ENCODE measurements at regions not wholly inside any gene's neighbourhood (a gene's known extent, or its start where the extent isn't known, plus 50 kb on each side); places are given as distances from the start of the nearest gene placed in this dataset.

- no peaks in the 10 kb centered on the region for H3K36me3 Mint-ChIP-seq (ENCODE audit: low read depth)
- no peaks in the 10 kb centered on the region for H3K4me1 Mint-ChIP-seq (ENCODE audit: low read depth)
- no peak overlapping the region for H3K4me3 Mint-ChIP-seq
- no peak for DNase-seq
- no peaks in the 10 kb centered on the region for H3K27me3 Mint-ChIP-seq (ENCODE audit: insufficient read depth)
- TF ChIP-seq, protein P1, sequence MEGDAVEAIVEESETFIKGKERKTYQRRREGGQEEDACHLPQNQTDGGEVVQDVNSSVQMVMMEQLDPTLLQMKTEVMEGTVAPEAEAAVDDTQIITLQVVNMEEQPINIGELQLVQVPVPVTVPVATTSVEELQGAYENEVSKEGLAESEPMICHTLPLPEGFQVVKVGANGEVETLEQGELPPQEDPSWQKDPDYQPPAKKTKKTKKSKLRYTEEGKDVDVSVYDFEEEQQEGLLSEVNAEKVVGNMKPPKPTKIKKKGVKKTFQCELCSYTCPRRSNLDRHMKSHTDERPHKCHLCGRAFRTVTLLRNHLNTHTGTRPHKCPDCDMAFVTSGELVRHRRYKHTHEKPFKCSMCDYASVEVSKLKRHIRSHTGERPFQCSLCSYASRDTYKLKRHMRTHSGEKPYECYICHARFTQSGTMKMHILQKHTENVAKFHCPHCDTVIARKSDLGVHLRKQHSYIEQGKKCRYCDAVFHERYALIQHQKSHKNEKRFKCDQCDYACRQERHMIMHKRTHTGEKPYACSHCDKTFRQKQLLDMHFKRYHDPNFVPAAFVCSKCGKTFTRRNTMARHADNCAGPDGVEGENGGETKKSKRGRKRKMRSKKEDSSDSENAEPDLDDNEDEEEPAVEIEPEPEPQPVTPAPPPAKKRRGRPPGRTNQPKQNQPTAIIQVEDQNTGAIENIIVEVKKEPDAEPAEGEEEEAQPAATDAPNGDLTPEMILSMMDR (IDR thresholded peaks at IDR 0.05): no peak
- no peak overlapping the region for H3K27ac Mint-ChIP-seq
- peaks cover 34% of the 10 kb centered on the region for H3K9me3 Mint-ChIP-seq
Measured at GRCh38 chr2:164024396-164024795, 288.6 kb upstream of the FIGN start.

- Mint-ChIP-seq H3K27ac (no peak overlapping the region), H3K27me3 (ENCODE audit: insufficient read depth) (no peaks in the 10 kb centered on the region), H3K36me3 (ENCODE audit: low read depth) (no peaks in the 10 kb centered on the region), H3K4me1 (ENCODE audit: low read depth) (no peaks in the 10 kb centered on the region), H3K9me3 (peaks cover 36% of the 10 kb centered on the region), H3K4me3 (no peak overlapping the region)
- DNase-seq: no peak
- TF ChIP-seq, protein P1 (IDR thresholded peaks at IDR 0.05): no peak
Measured at GRCh38 chr2:164023896-164024295, 288.1 kb upstream of the FIGN start.

GRCh38 chr2:164015328-164016123 is 279.7 kb upstream of the FIGN start:
- Mint-ChIP-seq H3K4me1 (ENCODE audit: low read depth) (no peaks in the 10 kb centered on the region), H3K27ac (no peak overlapping the region), H3K36me3 (ENCODE audit: low read depth) (no peaks in the 10 kb centered on the region), H3K9me3 (peaks cover 19% of the 10 kb centered on the region), H3K27me3 (ENCODE audit: insufficient read depth) (no peaks in the 10 kb centered on the region), H3K4me3 (no peak overlapping the region)
- DNase-seq: no peak
- TF ChIP-seq, protein P1 (IDR thresholded peaks at IDR 0.05): no peak

DNA sequence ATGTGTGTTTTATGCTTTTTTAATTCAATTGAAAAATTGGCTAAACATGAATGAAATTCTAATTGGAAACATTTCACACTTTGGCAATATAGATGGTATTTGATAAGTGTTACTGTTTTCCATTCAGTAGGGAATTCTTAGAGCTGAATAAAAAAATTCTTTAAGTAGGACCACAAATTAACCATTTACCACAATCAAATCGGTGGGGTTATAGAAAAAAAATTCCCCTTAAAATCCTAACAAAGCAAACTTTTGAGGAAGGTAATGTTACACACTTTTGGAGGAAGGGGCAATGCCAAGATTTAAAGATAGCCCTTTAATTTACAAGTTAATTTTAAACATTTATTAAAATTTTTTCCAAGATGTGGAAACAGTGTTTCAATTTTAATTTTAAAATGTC is 279.0 kb upstream of the FIGN start:
- H3K4me1 Mint-ChIP-seq (ENCODE audit: low read depth): no peaks in the 10 kb centered on the region
- no peak overlapping the region for H3K4me3 Mint-ChIP-seq
- H3K36me3 Mint-ChIP-seq (ENCODE audit: low read depth): no peaks in the 10 kb centered on the region
- H3K27me3 Mint-ChIP-seq (ENCODE audit: insufficient read depth): no peaks in the 10 kb centered on the region
- peaks cover 15% of the 10 kb centered on the region for H3K9me3 Mint-ChIP-seq
- no peak overlapping the region for H3K27ac Mint-ChIP-seq
- TF ChIP-seq, protein P1 (IDR thresholded peaks at IDR 0.05): no peak
- DNase-seq: no peak

GRCh38 chr2:164014068-164014731 is 278.4 kb upstream of the FIGN start:
- Mint-ChIP-seq H3K9me3 (peaks cover 11% of the 10 kb centered on the region), H3K4me3 (no peak overlapping the region), H3K4me1 (ENCODE audit: low read depth) (no peaks in the 10 kb centered on the region), H3K36me3 (ENCODE audit: low read depth) (no peaks in the 10 kb centered on the region), H3K27ac (no peak overlapping the region), H3K27me3 (ENCODE audit: insufficient read depth) (no peaks in the 10 kb centered on the region)
- TF ChIP-seq, protein P1 (IDR thresholded peaks at IDR 0.05): no peak
- no peak for DNase-seq
